Stimulated activated CD4-positive, alpha-beta T cell treated with anti-CD3 and anti-CD28 coated beads, Interleukin-12 subunit alpha, Interleukin-12 subunit beta, amount 100 ng/mL, for 48 hours (primary cell): ENCODE measurements at regions not wholly inside any gene's neighbourhood (a gene's known extent, or its start where the extent isn't known, plus 50 kb on each side); places are given as distances from the start of the nearest gene placed in this dataset.

Experiments used
- DNase-seq, 3 donors: peaks; one replicate each; pipeline ENCODE4 v3.0.0-alpha.2; 2020; ENCODE audit warnings: low read depth in 2 of 3, low spot score in 1 of 3

- no peak for DNase-seq
Observed at GRCh38 chr2:221156062-221156734, 415.9 kb downstream of the EPHA4 start.

- no peak for DNase-seq
Observed at GRCh38 chr2:221161186-221161585, 410.9 kb downstream of the EPHA4 start.

DNA sequence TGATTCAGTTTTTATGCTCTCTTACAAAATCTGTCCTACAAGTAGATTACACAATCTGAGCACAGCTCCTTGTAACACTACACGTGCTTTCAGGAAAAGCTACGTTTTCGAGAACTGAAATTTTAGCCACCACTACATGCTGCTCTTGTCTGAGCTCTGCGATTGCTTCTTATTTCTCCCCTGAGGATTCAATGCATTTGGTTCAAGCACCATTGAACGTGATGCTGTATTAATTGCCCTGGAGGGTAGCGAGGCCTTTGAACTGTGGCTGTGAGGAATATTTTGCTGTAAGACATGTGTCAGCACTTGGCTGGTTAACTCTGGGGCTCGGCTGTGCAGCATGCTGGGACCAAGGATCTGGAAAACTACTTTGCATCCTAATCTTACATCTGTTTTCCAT, 405.8 kb downstream of the EPHA4 start:
- no peak for DNase-seq

DNA sequence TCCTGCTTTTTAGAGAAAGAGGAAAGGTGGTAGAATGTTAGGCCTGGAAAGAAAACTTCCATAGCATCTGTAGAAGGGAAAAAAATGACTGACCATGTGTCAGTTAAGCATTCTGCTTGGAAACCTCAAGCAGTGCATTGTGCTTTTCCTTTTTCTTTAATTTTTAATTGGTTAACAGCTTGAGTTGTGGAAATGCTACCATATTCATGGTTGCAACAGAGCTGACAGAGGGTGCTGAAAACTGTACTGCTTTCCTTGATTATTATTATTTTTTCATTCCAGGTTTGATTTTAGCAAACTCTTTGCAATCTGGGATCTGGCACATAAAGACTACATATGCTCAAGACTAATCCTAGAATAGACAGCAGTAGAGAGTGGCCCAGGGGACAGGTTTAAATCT, 404.5 kb downstream of the EPHA4 start:
- no peak for DNase-seq

DNA sequence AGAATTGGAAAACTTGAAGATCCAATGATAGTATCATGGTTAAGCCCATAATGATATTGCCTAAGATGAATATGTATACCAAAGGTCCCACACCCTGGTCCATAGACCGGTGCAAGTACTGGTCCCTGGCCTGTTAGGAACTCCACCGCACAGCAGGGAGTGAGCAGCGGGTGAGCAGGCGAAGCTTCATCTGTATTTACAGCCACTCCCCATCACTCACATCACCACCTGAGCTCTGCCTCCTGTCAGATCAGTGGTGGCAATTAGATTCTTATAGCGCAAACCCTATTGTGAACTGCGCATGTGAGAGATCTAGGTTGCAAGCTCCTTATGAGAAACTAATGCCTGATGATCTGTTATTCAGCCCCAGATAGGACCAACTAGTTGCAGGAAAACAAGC, 402.4 kb downstream of the EPHA4 start:
- no peak for DNase-seq

DNA sequence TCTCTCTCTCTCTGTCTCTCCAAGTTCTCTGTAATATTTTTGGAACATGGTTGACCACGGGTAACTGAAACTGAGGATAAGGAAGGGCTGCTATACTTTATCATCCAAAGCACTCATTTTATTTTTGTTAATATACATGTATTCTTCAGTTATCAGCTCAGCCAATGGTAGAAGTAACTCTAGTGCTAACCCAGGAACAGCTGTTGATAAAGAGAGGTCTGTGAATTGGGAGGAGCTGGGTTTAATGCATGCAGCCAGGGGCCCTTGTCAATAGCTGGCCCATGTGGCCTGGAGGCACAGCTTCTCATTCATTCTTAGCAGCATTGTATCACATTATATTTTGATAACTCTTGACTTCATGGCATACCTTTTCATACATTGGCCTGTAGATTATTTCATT, 401.6 kb downstream of the EPHA4 start:
- no peak for DNase-seq

GRCh38 chr2:221176667-221177066, 395.4 kb downstream of the EPHA4 start:
- no peak for DNase-seq

- no peak for DNase-seq
Observed at GRCh38 chr2:221178139-221178538, 394.0 kb downstream of the EPHA4 start.

DNA sequence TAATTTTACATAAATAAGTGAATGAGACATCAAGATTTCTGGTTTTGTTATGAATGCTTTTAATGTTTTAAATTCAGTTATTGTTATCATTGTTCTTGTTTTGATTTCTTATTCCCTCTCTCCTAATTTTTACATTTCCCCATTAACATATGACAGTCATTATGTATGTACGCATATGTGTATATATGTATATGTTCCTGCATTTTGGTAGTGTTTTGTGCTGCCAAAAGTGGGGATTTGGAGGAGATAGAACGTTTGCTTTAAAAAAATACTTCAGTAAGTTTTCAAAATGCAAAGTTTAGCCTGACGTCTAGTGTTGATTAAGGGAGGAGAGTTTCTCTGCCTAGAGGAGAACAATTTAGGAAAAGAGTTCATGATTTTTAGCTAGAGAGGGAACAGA, 385.2 kb downstream of the EPHA4 start:
- no peak for DNase-seq

DNA sequence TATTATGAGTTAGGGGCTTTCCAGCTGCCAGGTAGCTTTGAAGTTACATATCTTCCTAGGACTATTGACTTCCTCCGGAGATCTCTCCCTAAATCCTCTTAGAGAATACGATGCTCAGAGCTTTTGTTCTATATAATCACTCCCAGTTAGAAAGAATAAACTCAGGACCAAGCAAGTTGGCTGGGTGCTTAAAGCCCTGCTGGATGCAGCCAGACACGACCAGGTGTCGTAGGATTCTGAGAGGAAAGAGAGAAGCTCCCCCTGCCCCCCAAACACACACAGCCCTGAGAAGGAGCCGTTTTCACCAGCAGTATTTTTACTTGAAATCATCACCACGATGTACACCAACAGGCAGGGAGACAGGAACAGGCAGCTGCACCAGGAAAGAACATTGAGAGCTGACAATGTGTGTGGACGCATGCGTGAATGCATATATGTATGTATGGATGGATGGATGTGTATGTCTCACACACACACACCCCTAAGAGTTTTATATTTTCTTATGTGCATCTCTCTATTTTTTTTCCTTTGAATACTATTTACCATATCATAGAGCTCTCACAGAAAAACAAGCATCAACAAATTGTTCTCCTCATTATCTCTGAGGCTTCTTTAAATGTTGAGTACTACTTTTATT, 382.6 kb downstream of the EPHA4 start:
- no peak for DNase-seq

GRCh38 chr2:221195829-221196228, 376.3 kb downstream of the EPHA4 start:
- DNase-seq = no peak

DNA sequence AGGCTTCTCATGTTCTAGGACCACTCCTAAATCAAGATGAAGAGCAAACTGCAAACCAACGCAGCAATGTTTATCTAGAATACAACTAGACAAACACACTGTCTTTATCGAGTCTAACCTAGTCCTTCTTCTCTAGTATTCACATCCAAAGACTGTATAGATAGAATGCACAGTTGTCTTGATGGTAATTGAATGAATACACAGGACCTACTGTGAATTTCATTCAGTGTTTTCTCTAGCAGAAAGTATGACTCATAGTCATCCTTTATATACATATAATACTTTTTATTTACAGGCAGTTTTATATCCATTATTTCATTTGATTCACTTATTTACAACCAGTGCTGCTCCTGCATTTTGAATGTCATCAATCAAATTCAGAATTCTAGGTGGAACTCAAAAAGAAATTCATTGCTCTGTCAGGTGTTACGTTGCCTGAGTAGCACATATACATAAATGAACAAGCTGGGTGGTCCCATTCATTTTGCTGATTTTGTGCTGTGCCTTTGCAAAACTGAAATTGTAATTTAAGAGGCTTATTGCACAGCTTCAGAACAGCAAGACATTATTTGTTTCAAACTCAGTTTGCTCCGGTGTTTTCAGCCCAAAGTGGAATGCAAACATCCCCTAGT, 374.8 kb downstream of the EPHA4 start:
- no peak for DNase-seq

GRCh38 chr2:221198309-221198708, 373.8 kb downstream of the EPHA4 start:
- DNase-seq = no peak

DNA sequence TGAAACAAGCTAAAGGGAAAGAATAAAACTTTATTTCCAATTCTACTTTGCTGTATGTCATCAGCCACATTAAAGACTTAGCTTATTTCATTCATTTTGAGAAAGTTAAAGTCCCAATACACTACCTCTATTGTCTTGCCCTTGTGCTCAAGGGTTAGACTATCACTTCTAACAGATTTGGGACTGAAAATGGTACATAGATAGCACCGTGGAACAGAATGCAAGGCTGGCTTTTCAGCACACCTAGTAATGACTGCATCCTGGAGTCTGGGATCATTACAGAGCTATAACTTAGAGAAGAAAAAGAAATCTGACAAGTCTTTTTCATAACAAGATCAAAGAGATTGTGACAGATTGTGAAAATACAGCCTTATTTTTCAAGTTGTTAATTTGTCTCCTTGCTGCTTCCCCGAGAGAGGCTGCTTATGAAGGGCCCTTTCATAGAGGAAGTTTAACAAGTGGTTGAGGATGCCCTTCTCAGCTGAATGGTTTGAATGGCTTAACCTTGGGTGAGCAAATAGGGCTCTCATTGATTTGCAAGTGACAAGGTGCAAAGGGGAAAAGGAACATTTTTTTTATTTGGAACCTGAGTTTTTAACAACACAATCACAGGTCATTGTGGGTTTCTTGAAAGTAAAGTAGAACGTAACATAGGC, 371.8 kb downstream of the EPHA4 start:
- no peak for DNase-seq

- no peak for DNase-seq
Observed at GRCh38 chr2:221202431-221202830, 369.7 kb downstream of the EPHA4 start.

- no peak for DNase-seq
Observed at GRCh38 chr2:221203125-221203524, 369.0 kb downstream of the EPHA4 start.

- DNase-seq = no peak
Observed at GRCh38 chr2:221203856-221204255, 368.2 kb downstream of the EPHA4 start.

GRCh38 chr2:221204699-221205098, 367.4 kb downstream of the EPHA4 start:
- no peak for DNase-seq

- no peak for DNase-seq
Observed at GRCh38 chr2:221205103-221205673, 366.9 kb downstream of the EPHA4 start.

GRCh38 chr2:221210686-221211085, 361.4 kb downstream of the EPHA4 start:
- no peak for DNase-seq

- DNase-seq = no peak
Observed at GRCh38 chr2:221211653-221212052, 360.5 kb downstream of the EPHA4 start.

DNA sequence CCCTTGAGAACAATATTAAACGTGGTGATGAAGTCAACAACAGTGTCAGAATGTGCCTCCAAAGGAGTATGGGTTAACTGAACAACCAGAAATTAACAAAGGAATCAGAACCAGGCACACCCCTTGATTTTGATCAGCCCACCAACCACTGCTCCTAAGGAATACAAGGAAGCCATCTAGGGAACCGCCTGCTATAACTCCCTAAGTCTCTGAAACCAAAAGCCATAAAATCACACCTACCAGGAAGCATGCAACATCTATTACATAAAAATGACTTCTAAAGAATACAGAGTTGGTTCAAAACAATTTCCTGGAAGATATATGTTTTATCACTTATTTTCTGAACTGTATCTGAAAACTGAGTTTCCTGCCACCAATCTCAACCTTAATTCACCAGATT, 360.0 kb downstream of the EPHA4 start:
- no peak for DNase-seq
